Right lobe of liver (tissue), 4 donors: ENCODE measurements at regions not wholly inside any gene's neighbourhood (a gene's known extent, or its start where the extent isn't known, plus 50 kb on each side); places are given as distances from the start of the nearest gene placed in this dataset.

Experiments used
- POLR2A ChIP-seq: fragments of 450-650 bp; IDR thresholded peaks from one replicate; pipeline ENCODE4 v1.6.1; 2017; ENCODE audit warnings: antibody characterized with exemption, mild to moderate bottlenecking
- TF ChIP-seq, protein P1 (sequence below), 4 donors: fragments of 200-600 bp in 3 of 4; fragments of 450-650 bp in 1 of 4; IDR thresholded peaks; one replicate each; pipeline versions ENCODE4 v1.5.1 to v1.8.0; 2016 to 2022; ENCODE audit warnings: antibody characterized with exemption in 4 of 4, mild to moderate bottlenecking in 2 of 4
- donor health status: DM: no; HTN: no; CAD: no.
- donor health status: DM: no; HTN: no; CAD: no.
- donor health status: DM: no; HTN: yes; CAD: no.

DNA sequence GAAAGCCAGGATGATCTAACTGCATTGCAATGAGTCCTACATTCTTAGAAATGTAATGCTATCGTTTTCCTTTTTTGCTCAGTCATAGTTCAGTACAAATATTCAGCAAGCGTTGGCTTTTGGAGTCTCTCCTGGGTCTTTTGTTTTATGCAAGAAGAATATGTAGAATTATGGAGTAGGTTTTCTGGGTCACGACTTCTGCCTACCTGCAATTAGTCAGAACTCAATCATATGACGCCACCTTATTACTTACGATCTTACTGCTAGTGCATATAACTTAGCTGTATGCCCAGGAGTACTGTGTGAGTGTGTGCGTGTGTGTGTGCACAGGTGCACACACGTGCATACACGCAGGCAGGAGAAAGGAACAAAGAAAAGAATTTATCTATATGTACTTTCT lies 640.2 kb downstream of the STK39 start:
- TF ChIP-seq, protein P1, sequence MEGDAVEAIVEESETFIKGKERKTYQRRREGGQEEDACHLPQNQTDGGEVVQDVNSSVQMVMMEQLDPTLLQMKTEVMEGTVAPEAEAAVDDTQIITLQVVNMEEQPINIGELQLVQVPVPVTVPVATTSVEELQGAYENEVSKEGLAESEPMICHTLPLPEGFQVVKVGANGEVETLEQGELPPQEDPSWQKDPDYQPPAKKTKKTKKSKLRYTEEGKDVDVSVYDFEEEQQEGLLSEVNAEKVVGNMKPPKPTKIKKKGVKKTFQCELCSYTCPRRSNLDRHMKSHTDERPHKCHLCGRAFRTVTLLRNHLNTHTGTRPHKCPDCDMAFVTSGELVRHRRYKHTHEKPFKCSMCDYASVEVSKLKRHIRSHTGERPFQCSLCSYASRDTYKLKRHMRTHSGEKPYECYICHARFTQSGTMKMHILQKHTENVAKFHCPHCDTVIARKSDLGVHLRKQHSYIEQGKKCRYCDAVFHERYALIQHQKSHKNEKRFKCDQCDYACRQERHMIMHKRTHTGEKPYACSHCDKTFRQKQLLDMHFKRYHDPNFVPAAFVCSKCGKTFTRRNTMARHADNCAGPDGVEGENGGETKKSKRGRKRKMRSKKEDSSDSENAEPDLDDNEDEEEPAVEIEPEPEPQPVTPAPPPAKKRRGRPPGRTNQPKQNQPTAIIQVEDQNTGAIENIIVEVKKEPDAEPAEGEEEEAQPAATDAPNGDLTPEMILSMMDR (IDR thresholded peaks at IDR 0.05): no peak
- TF ChIP-seq POLR2A: no peak
